Lower leg skin (tissue), 4 donors: ENCODE measurements at regions not wholly inside any gene's neighbourhood (a gene's known extent, or its start where the extent isn't known, plus 50 kb on each side); places are given as distances from the start of the nearest gene placed in this dataset.

Experiments used
- DNase-seq, 2 donors: peaks; one replicate each; pipeline ENCODE4 v3.0.0-alpha.2; 2019; ENCODE audit warnings: low spot score in 2 of 2
- H3K4me3 ChIP-seq: fragments of 200-600 bp; sonication (generic); 2 replicates; pipeline ENCODE4 v1.5.1; 2017; ENCODE audit warnings: mild to moderate bottlenecking, low read depth; ENCODE audit not compliant: poor library complexity, severe bottlenecking
- POLR2A ChIP-seq, 2 donors: fragments of 450-650 bp; IDR thresholded peaks; one replicate each; pipeline ENCODE4 v1.6.1; 2016 to 2017; ENCODE audit warnings: antibody characterized with exemption in 2 of 2, mild to moderate bottlenecking in 1 of 2, moderate library complexity in 1 of 2
- WGBS, 2 donors: methylation state at CpG; one replicate each; pipeline ENCODE4 v1.1.5; 2018; 5-methylcytosine and 5-hydroxymethylcytosine counted together
- intact Hi-C: fragments of 100-400 bp; cut with DNase I; formaldehyde crosslinking; loops from one replicate; pipeline ENCODE4 v1.15.0; 2023; ENCODE audit warnings: low total_unique reads
- TF ChIP-seq, protein P1 (sequence below), 3 donors: fragments of 450-650 bp; IDR thresholded peaks; one replicate each; pipeline ENCODE4 v1.5.1; 2016; ENCODE audit warnings: antibody characterized with exemption in 3 of 3, mild to moderate bottlenecking in 3 of 3, moderate library complexity in 2 of 3

- TF ChIP-seq, protein P1, sequence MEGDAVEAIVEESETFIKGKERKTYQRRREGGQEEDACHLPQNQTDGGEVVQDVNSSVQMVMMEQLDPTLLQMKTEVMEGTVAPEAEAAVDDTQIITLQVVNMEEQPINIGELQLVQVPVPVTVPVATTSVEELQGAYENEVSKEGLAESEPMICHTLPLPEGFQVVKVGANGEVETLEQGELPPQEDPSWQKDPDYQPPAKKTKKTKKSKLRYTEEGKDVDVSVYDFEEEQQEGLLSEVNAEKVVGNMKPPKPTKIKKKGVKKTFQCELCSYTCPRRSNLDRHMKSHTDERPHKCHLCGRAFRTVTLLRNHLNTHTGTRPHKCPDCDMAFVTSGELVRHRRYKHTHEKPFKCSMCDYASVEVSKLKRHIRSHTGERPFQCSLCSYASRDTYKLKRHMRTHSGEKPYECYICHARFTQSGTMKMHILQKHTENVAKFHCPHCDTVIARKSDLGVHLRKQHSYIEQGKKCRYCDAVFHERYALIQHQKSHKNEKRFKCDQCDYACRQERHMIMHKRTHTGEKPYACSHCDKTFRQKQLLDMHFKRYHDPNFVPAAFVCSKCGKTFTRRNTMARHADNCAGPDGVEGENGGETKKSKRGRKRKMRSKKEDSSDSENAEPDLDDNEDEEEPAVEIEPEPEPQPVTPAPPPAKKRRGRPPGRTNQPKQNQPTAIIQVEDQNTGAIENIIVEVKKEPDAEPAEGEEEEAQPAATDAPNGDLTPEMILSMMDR (IDR thresholded peaks at IDR 0.05), result no peak
- TF ChIP-seq POLR2A (IDR thresholded peaks at IDR 0.05), result no peak
- 43 to 50% methylated on average over 8 of the region's 8 CpGs for WGBS, 2 donors
- no peak for DNase-seq
- no peak overlapping the region for H3K4me3 ChIP-seq
- intact Hi-C loops, result no loop called here
Measured at GRCh38 chr16:6861135-6861814, 471.4 kb upstream of the RBFOX1 start.

GRCh38 chr16:6857575-6857974 lies 475.1 kb upstream of the RBFOX1 start:
- 36 to 41% methylated on average over 5 of the region's 5 CpGs for WGBS, 2 donors
- H3K4me3 ChIP-seq, result no peak overlapping the region
- intact Hi-C loops, result no loop called here

GRCh38 chr16:6856578-6856977 lies 476.1 kb upstream of the RBFOX1 start:
- WGBS, 2 donors, result 77 to 80% methylated on average over 5 of the region's 5 CpGs
- TF ChIP-seq POLR2A (IDR thresholded peaks at IDR 0.05), result no peak
- TF ChIP-seq, protein P1 (IDR thresholded peaks at IDR 0.05), result no peak
- no peak for DNase-seq
- H3K4me3 ChIP-seq, result no peak overlapping the region
- intact Hi-C loops, result no loop called here

More at GRCh38 chr16:6857575-6857974, 475.1 kb upstream of the RBFOX1 start:
- TF ChIP-seq, protein P1 (IDR thresholded peaks at IDR 0.05), result no peak
- no peak for TF ChIP-seq POLR2A (IDR thresholded peaks at IDR 0.05)
- DNase-seq, result no peak

DNA sequence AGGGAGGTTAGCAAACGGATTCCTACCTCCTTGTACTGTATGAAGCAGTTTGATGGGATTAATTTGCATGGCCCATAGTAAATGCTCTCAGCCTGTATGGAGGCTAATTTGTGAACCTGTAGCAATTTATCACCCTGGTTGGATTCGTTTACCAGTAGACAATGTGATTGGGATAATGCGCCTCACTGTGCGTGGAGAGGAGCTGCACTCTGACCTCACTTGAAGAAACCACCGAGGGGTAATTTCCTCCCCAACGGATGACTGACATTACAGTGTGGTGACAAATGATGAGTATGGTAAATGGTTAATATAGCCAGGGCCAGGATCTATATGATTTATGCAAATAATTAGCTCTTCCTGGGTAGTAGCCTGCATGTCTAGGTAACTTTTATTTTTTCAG lies 479.1 kb upstream of the RBFOX1 start:
- no peak overlapping the region for H3K4me3 ChIP-seq
- 65 to 72% methylated on average over 6 of the region's 6 CpGs for WGBS, 2 donors
- intact Hi-C loops, result no loop called here
- no peak for DNase-seq
- TF ChIP-seq, protein P1 (IDR thresholded peaks at IDR 0.05), result no peak
- no peak for TF ChIP-seq POLR2A (IDR thresholded peaks at IDR 0.05)

- intact Hi-C loops, result no loop called here
- no peak for DNase-seq
- no peak for TF ChIP-seq POLR2A (IDR thresholded peaks at IDR 0.05)
- TF ChIP-seq, protein P1 (IDR thresholded peaks at IDR 0.05), result no peak
- no peak overlapping the region for H3K4me3 ChIP-seq
- WGBS, 2 donors, result 60 to 65% methylated on average over 3 of the region's 3 CpGs
Measured at GRCh38 chr16:6852643-6853225, 479.9 kb upstream of the RBFOX1 start.
